GM23338 (cell line): ENCODE measurements at regions not wholly inside any gene's neighbourhood (a gene's known extent, or its start where the extent isn't known, plus 50 kb on each side); places are given as distances from the start of the nearest gene placed in this dataset.

Experiments
- ATAC-seq: fragments of 200-7000 bp; cut with Tn5 transposase; 3 replicates; pipeline ENCODE4 v1.9.1; 2020
- DNase-seq: peaks from one replicate; pipeline ENCODE4 v3.0.0-alpha.2; 2015; ENCODE audit warnings: low spot score
- H2AFZ ChIP-seq: fragments of 200-600 bp; sonication (generic); 2 replicates; pipeline ENCODE4 v1.8.0; 2016; ENCODE audit warnings: antibody characterized with exemption, mild to moderate bottlenecking, moderate library complexity
- H3F3A ChIP-seq: fragments of 200-600 bp; sonication (generic); replicated peaks from 2 replicates; pipeline ENCODE4 v1.8.0; 2017; ENCODE audit warnings: antibody characterized with exemption, mixed run types, low read depth
- H3K27ac ChIP-seq: fragments of 200-600 bp; sonication (generic); 2 replicates; pipeline ENCODE4 v1.6.1; 2016; ENCODE audit warnings: low read depth
- H3K27me3 ChIP-seq: fragments of 200-600 bp; sonication (generic); 2 replicates; pipeline ENCODE4 v1.8.0; 2016; ENCODE audit warnings: mild to moderate bottlenecking, mixed run types, moderate library complexity; ENCODE audit not compliant: insufficient read depth
- H3K36me3 ChIP-seq: fragments of 200-600 bp; sonication (generic); 2 replicates; pipeline ENCODE4 v1.8.0; 2016; ENCODE audit warnings: mild to moderate bottlenecking; ENCODE audit not compliant: insufficient read depth
- H3K4me1 ChIP-seq: fragments of 200-600 bp; sonication (generic); 2 replicates; pipeline ENCODE4 v1.8.0; 2016; ENCODE audit warnings: mild to moderate bottlenecking, moderate library complexity; ENCODE audit not compliant: insufficient read depth
- H3K4me2 ChIP-seq: fragments of 200-600 bp; sonication (generic); 2 replicates; pipeline ENCODE4 v1.7.1; 2017; ENCODE audit warnings: mixed run types
- H3K4me3 ChIP-seq: fragments of 200-600 bp; sonication (generic); 2 replicates; pipeline ENCODE4 v1.6.1; 2016; ENCODE audit warnings: mixed run types
- H3K79me2 ChIP-seq: fragments of 200-600 bp; sonication (generic); replicated peaks from 2 replicates; pipeline ENCODE4 v1.8.0; 2017; ENCODE audit warnings: mild to moderate bottlenecking; ENCODE audit not compliant: insufficient read depth
- H3K9me2 ChIP-seq: fragments of 200-600 bp; sonication (generic); 2 replicates; pipeline ENCODE4 v1.8.0; 2017; ENCODE audit not compliant: insufficient read depth
- H4K20me1 ChIP-seq: fragments of 200-600 bp; sonication (generic); replicated peaks from 2 replicates; pipeline ENCODE4 v1.8.0; 2017; ENCODE audit warnings: mild to moderate bottlenecking; ENCODE audit not compliant: insufficient read depth
- H3K27ac Mint-ChIP-seq: 2 replicates; pipeline ENCODE4 v1.8.0; 2020; ENCODE audit warnings: inconsistent platforms, mild to moderate bottlenecking, moderate library complexity, mixed read lengths
- H3K27me3 Mint-ChIP-seq: 3 replicates; pipeline ENCODE4 v1.8.0; 2022; ENCODE audit warnings: low read depth, mild to moderate bottlenecking, moderate library complexity, mixed read lengths, inconsistent platforms; ENCODE audit not compliant: insufficient read depth, poor library complexity
- H3K36me3 Mint-ChIP-seq: 3 replicates; pipeline ENCODE4 v1.8.0; 2021; ENCODE audit warnings: low read depth, mild to moderate bottlenecking, inconsistent platforms, moderate library complexity, mixed read lengths
- H3K4me1 Mint-ChIP-seq: 3 replicates; pipeline ENCODE4 v1.8.0; 2020; ENCODE audit warnings: mild to moderate bottlenecking, inconsistent platforms, mixed read lengths
- H3K4me3 Mint-ChIP-seq: 3 replicates; pipeline ENCODE4 v1.8.0; 2021; ENCODE audit warnings: moderate library complexity, mild to moderate bottlenecking, inconsistent platforms, mixed read lengths
- H3K9me3 Mint-ChIP-seq: 3 replicates; pipeline ENCODE4 v1.8.0; 2020; ENCODE audit warnings: moderate library complexity, mild to moderate bottlenecking, inconsistent platforms, mixed read lengths
- CREB1 ChIP-seq: fragments of 250-450 bp; sonication (Bioruptor Pico); IDR thresholded peaks from 2 replicates; pipeline ENCODE4 v1.5.0; 2020; ENCODE audit warnings: low read depth, mild to moderate bottlenecking, moderate library complexity
- EZH2 ChIP-seq: fragments of 200-600 bp; sonication (generic); IDR thresholded peaks from one replicate; pipeline ENCODE4 v1.8.0; 2017; ENCODE audit warnings: antibody characterized with exemption, mild to moderate bottlenecking, low read depth; ENCODE audit not compliant: unreplicated experiment
- JUNB ChIP-seq: IDR thresholded peaks from one replicate; pipeline ENCODE4 v1.6.1; 2016; ENCODE audit warnings: antibody characterized with exemption; ENCODE audit not compliant: unreplicated experiment
- POLR2AphosphoS5 ChIP-seq: IDR thresholded peaks from 2 replicates; pipeline ENCODE4 v1.6.1; 2016; ENCODE audit warnings: antibody characterized with exemption, low read depth
- STAT1 ChIP-seq: IDR thresholded peaks from one replicate; pipeline ENCODE4 v1.6.1; 2016; ENCODE audit warnings: antibody characterized with exemption; ENCODE audit not compliant: unreplicated experiment
- ZNF114 ChIP-seq: fragments of 250-450 bp; sonication (Bioruptor Pico); IDR thresholded peaks from 2 replicates; pipeline ENCODE4 v1.5.0; 2020; ENCODE audit warnings: mild to moderate bottlenecking, moderate library complexity
- ZNF331 ChIP-seq: fragments of 250-450 bp; sonication (Bioruptor Pico); IDR thresholded peaks from 2 replicates; pipeline ENCODE4 v1.5.0; 2020; ENCODE audit warnings: low read depth, mild to moderate bottlenecking, moderate library complexity
- ZNF462 ChIP-seq: fragments of 250-450 bp; sonication (Bioruptor Pico); IDR thresholded peaks from 2 replicates; pipeline ENCODE4 v1.5.0; 2020; ENCODE audit warnings: mild to moderate bottlenecking, moderate library complexity
- TF ChIP-seq, protein P1 (sequence below): IDR thresholded peaks from one replicate; pipeline ENCODE4 v1.6.1; 2018; ENCODE audit warnings: antibody characterized with exemption; ENCODE audit not compliant: unreplicated experiment
- TF ChIP-seq, protein P2 (sequence below), 2 experiments: fragments of 200-600 bp in 1 of 2; sonication (generic) in 1 of 2; conservative IDR thresholded peaks; 2 replicates each; pipeline versions ENCODE4 v1.5.1 to v1.6.1; 2016 to 2017; ENCODE audit warnings: antibody characterized with exemption in 2 of 2, low read depth in 2 of 2, mild to moderate bottlenecking in 2 of 2, moderate library complexity in 1 of 2

GRCh38 chr18:56368066-56368465 is 270.3 kb downstream of the TXNL1 start (continued):
- TF ChIP-seq ZNF462 (CRISPR knock-in tag) (no peak), JUNB (no peak), POLR2AphosphoS5 (no peak), ZNF114 (no peak), EZH2 (no peak), STAT1 (no peak), CREB1 (CRISPR knock-in tag) (no peak), ZNF331 (CRISPR knock-in tag) (no peak)

GRCh38 chr18:56358608-56359280 is 279.6 kb downstream of the TXNL1 start:
- H3K4me1 Mint-ChIP-seq, result no peaks in the 10 kb centered on the region
- Histone ChIP-seq H3K4me2 (no peak overlapping the region), H3K79me2 (no peaks in the 10 kb centered on the region), H3K4me3 (no peak overlapping the region), H3K27me3 (no peaks in the 10 kb centered on the region), H3F3A (no peaks in the 10 kb centered on the region), H3K27ac (no peak overlapping the region), H4K20me1 (no peaks in the 10 kb centered on the region), H2AFZ (no peak overlapping the region), H3K4me1 (no peaks in the 10 kb centered on the region), H3K36me3 (peaks cover 17% of the 10 kb centered on the region; the same call in 1 of the 2 replicates), H3K9me2 (0 out of 2 replicates have a peak, but pooled peaks cover 6% of the 10 kb centered on the region)
- peaks cover 20% of the 10 kb centered on the region for H3K9me3 Mint-ChIP-seq
- no peak overlapping the region for H3K4me3 Mint-ChIP-seq
- no peak overlapping the region for H3K27ac Mint-ChIP-seq
- DNase-seq, result peak; percentile 48
- TF ChIP-seq ZNF331 (CRISPR knock-in tag), result no peak
- TF ChIP-seq, protein P1, sequence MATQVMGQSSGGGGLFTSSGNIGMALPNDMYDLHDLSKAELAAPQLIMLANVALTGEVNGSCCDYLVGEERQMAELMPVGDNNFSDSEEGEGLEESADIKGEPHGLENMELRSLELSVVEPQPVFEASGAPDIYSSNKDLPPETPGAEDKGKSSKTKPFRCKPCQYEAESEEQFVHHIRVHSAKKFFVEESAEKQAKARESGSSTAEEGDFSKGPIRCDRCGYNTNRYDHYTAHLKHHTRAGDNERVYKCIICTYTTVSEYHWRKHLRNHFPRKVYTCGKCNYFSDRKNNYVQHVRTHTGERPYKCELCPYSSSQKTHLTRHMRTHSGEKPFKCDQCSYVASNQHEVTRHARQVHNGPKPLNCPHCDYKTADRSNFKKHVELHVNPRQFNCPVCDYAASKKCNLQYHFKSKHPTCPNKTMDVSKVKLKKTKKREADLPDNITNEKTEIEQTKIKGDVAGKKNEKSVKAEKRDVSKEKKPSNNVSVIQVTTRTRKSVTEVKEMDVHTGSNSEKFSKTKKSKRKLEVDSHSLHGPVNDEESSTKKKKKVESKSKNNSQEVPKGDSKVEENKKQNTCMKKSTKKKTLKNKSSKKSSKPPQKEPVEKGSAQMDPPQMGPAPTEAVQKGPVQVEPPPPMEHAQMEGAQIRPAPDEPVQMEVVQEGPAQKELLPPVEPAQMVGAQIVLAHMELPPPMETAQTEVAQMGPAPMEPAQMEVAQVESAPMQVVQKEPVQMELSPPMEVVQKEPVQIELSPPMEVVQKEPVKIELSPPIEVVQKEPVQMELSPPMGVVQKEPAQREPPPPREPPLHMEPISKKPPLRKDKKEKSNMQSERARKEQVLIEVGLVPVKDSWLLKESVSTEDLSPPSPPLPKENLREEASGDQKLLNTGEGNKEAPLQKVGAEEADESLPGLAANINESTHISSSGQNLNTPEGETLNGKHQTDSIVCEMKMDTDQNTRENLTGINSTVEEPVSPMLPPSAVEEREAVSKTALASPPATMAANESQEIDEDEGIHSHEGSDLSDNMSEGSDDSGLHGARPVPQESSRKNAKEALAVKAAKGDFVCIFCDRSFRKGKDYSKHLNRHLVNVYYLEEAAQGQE, result no peak
- TF ChIP-seq, protein P2, sequence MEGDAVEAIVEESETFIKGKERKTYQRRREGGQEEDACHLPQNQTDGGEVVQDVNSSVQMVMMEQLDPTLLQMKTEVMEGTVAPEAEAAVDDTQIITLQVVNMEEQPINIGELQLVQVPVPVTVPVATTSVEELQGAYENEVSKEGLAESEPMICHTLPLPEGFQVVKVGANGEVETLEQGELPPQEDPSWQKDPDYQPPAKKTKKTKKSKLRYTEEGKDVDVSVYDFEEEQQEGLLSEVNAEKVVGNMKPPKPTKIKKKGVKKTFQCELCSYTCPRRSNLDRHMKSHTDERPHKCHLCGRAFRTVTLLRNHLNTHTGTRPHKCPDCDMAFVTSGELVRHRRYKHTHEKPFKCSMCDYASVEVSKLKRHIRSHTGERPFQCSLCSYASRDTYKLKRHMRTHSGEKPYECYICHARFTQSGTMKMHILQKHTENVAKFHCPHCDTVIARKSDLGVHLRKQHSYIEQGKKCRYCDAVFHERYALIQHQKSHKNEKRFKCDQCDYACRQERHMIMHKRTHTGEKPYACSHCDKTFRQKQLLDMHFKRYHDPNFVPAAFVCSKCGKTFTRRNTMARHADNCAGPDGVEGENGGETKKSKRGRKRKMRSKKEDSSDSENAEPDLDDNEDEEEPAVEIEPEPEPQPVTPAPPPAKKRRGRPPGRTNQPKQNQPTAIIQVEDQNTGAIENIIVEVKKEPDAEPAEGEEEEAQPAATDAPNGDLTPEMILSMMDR (conservative IDR thresholded peaks at IDR 0.05; ENCODE audit: low read depth in 2 of 2), result peak; percentile 43 to 65
- ATAC-seq, result peak; percentile 63
- H3K36me3 Mint-ChIP-seq, result peaks cover 11% of the 10 kb centered on the region
- H3K27me3 Mint-ChIP-seq, result peaks cover 2% of the 10 kb centered on the region
